ENCODE measurements at regions not wholly inside any gene's neighbourhood (a gene's known extent, or its start where the extent isn't known, plus 50 kb on each side); places are given as distances from the start of the nearest gene placed in this dataset.

GRCh38 chr9:110036286-110036685, 171.7 kb downstream of the C9orf152 start:
- TF ChIP-seq CTCF (IDR thresholded peaks at IDR 0.05) (no peak), EZH2phosphoT487 (IDR thresholded peaks at IDR 0.05) (no peak), EZH2 (IDR thresholded peaks at IDR 0.05) (no peak)
